ENCODE measurements at regions not wholly inside any gene's neighbourhood (a gene's known extent, or its start where the extent isn't known, plus 50 kb on each side); places are given as distances from the start of the nearest gene placed in this dataset.
A peak's percentile ranks its signal among the peaks of the same experiment; 100 is the strongest.

- TF ChIP-seq CTCF (conservative IDR thresholded peaks at IDR 0.05; ENCODE audit: low read depth, low read length) = no peak
- no peak overlapping the region for H3K4me3 ChIP-seq (ENCODE audit: low read depth, low read length)
- no peak for DNase-seq (ENCODE audit: low read depth)
These were observed 239.3 kb downstream of the C4orf33 start for GRCh38 chr4:129335276-129335675.

- DNase-seq (ENCODE audit: low read depth) = no peak
- TF ChIP-seq CTCF (conservative IDR thresholded peaks at IDR 0.05; ENCODE audit: low read depth, low read length) = no peak
- H3K4me3 ChIP-seq (ENCODE audit: low read depth, low read length) = no peak overlapping the region
These were observed 239.9 kb downstream of the C4orf33 start for GRCh38 chr4:129335818-129336217.

- no peak for TF ChIP-seq CTCF (conservative IDR thresholded peaks at IDR 0.05; ENCODE audit: low read depth, low read length)
- no peak for DNase-seq (ENCODE audit: low read depth)
These were observed 240.7 kb downstream of the C4orf33 start for GRCh38 chr4:129336457-129337227.

GRCh38 chr4:129337228-129337620, 241.3 kb downstream of the C4orf33 start:
- H3K4me3 ChIP-seq (ENCODE audit: low read depth, low read length) = no peak overlapping the region
- no peak for TF ChIP-seq CTCF (conservative IDR thresholded peaks at IDR 0.05; ENCODE audit: low read depth, low read length)
- DNase-seq (ENCODE audit: low read depth) = no peak

More at GRCh38 chr4:129336457-129337227, 240.7 kb downstream of the C4orf33 start:
- no peak overlapping the region for H3K4me3 ChIP-seq (ENCODE audit: low read depth, low read length)

- TF ChIP-seq CTCF (conservative IDR thresholded peaks at IDR 0.05; ENCODE audit: low read depth, low read length) = no peak
- no peak overlapping the region for H3K4me3 ChIP-seq (ENCODE audit: low read depth, low read length)
- peak; percentile 92 for DNase-seq (ENCODE audit: low read depth)
These were observed 247.0 kb downstream of the C4orf33 start for GRCh38 chr4:129342819-129343408.

GRCh38 chr4:129344058-129344457, 248.1 kb downstream of the C4orf33 start:
- peak; percentile 81 for TF ChIP-seq CTCF (conservative IDR thresholded peaks at IDR 0.05; ENCODE audit: low read depth, low read length)
- no peak overlapping the region for H3K4me3 ChIP-seq (ENCODE audit: low read depth, low read length)
- peak; percentile 76 for DNase-seq (ENCODE audit: low read depth)

GRCh38 chr4:129345609-129346008, 249.7 kb downstream of the C4orf33 start:
- no peak for TF ChIP-seq CTCF (conservative IDR thresholded peaks at IDR 0.05; ENCODE audit: low read depth, low read length)
- no peak for DNase-seq (ENCODE audit: low read depth)
- H3K4me3 ChIP-seq (ENCODE audit: low read depth, low read length) = no peak overlapping the region

All from choroid plexus epithelial cell (primary cell).